ENCODE measurements at regions not wholly inside any gene's neighbourhood (a gene's known extent, or its start where the extent isn't known, plus 50 kb on each side); places are given as distances from the start of the nearest gene placed in this dataset.

DNA sequence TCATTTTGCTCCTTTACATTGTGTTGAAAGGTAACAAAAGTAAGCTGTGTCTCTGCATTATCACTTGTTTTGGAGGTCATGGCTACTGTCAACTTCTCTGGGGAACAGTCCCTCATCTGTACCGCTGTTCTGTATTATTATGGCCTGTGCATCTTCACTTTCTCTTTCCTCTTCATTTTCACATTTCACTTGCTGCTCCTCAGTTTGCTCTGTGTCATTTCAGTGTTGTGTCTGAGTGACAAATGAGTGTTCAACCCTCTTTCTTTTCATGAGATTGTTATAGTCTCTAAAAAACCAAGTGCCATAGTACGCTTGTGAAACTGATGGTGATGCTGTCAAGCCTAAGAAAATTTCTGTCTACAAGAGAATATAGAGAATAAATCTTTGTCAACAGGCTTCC lies 122.0 kb upstream of the FER start:
- TF ChIP-seq SALL2 (tag by site-specific recombination; IDR thresholded peaks at IDR 0.05; ENCODE audit: borderline replicate concordance) (no peak), ZNF19 (tag by site-specific recombination; IDR thresholded peaks at IDR 0.05; ENCODE audit: low read depth) (no peak), KLF9 (tag by site-specific recombination; IDR thresholded peaks at IDR 0.05; ENCODE audit: low read depth) (no peak), BCL11A (tag by site-specific recombination; IDR thresholded peaks at IDR 0.05; ENCODE audit: low read depth) (no peak), ZNF202 (tag by site-specific recombination; IDR thresholded peaks at IDR 0.05; ENCODE audit: borderline replicate concordance) (no peak), MEIS1 (CRISPR knock-in tag; IDR thresholded peaks at IDR 0.05; ENCODE audit: borderline replicate concordance) (no peak), ZNF558 (tag by site-specific recombination; IDR thresholded peaks at IDR 0.05) (no peak), ZNF785 (tag by site-specific recombination; IDR thresholded peaks at IDR 0.05) (no peak), KLF16 (tag by site-specific recombination; IDR thresholded peaks at IDR 0.05) (no peak)
- TF ChIP-seq, protein P1, sequence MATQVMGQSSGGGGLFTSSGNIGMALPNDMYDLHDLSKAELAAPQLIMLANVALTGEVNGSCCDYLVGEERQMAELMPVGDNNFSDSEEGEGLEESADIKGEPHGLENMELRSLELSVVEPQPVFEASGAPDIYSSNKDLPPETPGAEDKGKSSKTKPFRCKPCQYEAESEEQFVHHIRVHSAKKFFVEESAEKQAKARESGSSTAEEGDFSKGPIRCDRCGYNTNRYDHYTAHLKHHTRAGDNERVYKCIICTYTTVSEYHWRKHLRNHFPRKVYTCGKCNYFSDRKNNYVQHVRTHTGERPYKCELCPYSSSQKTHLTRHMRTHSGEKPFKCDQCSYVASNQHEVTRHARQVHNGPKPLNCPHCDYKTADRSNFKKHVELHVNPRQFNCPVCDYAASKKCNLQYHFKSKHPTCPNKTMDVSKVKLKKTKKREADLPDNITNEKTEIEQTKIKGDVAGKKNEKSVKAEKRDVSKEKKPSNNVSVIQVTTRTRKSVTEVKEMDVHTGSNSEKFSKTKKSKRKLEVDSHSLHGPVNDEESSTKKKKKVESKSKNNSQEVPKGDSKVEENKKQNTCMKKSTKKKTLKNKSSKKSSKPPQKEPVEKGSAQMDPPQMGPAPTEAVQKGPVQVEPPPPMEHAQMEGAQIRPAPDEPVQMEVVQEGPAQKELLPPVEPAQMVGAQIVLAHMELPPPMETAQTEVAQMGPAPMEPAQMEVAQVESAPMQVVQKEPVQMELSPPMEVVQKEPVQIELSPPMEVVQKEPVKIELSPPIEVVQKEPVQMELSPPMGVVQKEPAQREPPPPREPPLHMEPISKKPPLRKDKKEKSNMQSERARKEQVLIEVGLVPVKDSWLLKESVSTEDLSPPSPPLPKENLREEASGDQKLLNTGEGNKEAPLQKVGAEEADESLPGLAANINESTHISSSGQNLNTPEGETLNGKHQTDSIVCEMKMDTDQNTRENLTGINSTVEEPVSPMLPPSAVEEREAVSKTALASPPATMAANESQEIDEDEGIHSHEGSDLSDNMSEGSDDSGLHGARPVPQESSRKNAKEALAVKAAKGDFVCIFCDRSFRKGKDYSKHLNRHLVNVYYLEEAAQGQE (tag by site-specific recombination; IDR thresholded peaks at IDR 0.05), result no peak
- TF ChIP-seq, protein P2, sequence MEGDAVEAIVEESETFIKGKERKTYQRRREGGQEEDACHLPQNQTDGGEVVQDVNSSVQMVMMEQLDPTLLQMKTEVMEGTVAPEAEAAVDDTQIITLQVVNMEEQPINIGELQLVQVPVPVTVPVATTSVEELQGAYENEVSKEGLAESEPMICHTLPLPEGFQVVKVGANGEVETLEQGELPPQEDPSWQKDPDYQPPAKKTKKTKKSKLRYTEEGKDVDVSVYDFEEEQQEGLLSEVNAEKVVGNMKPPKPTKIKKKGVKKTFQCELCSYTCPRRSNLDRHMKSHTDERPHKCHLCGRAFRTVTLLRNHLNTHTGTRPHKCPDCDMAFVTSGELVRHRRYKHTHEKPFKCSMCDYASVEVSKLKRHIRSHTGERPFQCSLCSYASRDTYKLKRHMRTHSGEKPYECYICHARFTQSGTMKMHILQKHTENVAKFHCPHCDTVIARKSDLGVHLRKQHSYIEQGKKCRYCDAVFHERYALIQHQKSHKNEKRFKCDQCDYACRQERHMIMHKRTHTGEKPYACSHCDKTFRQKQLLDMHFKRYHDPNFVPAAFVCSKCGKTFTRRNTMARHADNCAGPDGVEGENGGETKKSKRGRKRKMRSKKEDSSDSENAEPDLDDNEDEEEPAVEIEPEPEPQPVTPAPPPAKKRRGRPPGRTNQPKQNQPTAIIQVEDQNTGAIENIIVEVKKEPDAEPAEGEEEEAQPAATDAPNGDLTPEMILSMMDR (tag by site-specific recombination; IDR thresholded peaks at IDR 0.05), result no peak
- TF ChIP-seq, protein P3, sequence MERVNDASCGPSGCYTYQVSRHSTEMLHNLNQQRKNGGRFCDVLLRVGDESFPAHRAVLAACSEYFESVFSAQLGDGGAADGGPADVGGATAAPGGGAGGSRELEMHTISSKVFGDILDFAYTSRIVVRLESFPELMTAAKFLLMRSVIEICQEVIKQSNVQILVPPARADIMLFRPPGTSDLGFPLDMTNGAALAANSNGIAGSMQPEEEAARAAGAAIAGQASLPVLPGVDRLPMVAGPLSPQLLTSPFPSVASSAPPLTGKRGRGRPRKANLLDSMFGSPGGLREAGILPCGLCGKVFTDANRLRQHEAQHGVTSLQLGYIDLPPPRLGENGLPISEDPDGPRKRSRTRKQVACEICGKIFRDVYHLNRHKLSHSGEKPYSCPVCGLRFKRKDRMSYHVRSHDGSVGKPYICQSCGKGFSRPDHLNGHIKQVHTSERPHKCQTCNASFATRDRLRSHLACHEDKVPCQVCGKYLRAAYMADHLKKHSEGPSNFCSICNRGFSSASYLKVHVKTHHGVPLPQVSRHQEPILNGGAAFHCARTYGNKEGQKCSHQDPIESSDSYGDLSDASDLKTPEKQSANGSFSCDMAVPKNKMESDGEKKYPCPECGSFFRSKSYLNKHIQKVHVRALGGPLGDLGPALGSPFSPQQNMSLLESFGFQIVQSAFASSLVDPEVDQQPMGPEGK (tag by site-specific recombination; IDR thresholded peaks at IDR 0.05), result no peak
- TF ChIP-seq, protein P4, sequence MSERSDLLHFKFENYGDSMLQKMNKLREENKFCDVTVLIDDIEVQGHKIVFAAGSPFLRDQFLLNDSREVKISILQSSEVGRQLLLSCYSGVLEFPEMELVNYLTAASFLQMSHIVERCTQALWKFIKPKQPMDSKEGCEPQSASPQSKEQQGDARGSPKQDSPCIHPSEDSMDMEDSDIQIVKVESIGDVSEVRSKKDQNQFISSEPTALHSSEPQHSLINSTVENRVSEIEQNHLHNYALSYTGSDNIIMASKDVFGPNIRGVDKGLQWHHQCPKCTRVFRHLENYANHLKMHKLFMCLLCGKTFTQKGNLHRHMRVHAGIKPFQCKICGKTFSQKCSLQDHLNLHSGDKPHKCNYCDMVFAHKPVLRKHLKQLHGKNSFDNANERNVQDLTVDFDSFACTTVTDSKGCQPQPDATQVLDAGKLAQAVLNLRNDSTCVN (tag by site-specific recombination; optimal IDR thresholded peaks at IDR 0.05), result no peak
- TF ChIP-seq, protein P5, sequence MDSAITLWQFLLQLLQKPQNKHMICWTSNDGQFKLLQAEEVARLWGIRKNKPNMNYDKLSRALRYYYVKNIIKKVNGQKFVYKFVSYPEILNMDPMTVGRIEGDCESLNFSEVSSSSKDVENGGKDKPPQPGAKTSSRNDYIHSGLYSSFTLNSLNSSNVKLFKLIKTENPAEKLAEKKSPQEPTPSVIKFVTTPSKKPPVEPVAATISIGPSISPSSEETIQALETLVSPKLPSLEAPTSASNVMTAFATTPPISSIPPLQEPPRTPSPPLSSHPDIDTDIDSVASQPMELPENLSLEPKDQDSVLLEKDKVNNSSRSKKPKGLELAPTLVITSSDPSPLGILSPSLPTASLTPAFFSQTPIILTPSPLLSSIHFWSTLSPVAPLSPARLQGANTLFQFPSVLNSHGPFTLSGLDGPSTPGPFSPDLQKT (IDR thresholded peaks at IDR 0.05; ENCODE audit: borderline replicate concordance, low read depth, low read length), result no peak
